ENCODE measurements at regions not wholly inside any gene's neighbourhood (a gene's known extent, or its start where the extent isn't known, plus 50 kb on each side); places are given as distances from the start of the nearest gene placed in this dataset.

GRCh38 chr12:102638777-102639176 lies 158.4 kb upstream of the IGF1 start:
- Histone ChIP-seq H3K9me1 (replicated peaks; ENCODE audit: control insufficient read depth, extremely low read depth, insufficient read depth, low read length) (no peaks in the 10 kb centered on the region), H3K9ac (replicated peaks; ENCODE audit: extremely low read depth, insufficient read depth, low read length) (no peak overlapping the region), H3K27ac (ENCODE audit: insufficient read depth, low read depth, low read length) (no peak overlapping the region), H4K20me1 (replicated peaks; ENCODE audit: control insufficient read depth, extremely low read depth, insufficient read depth, low read length) (no peaks in the 10 kb centered on the region), H2AFZ (ENCODE audit: low read depth, low read length) (no peak overlapping the region), H3K27me3 (ENCODE audit: control insufficient read depth in 2 of 2, insufficient read depth in 2 of 2, low read length in 2 of 2) (no peaks in the 10 kb centered on the region), H3K79me2 (ENCODE audit: control insufficient read depth, insufficient read depth, low read length) (no peaks in the 10 kb centered on the region), H3K4me2 (ENCODE audit: insufficient read depth, low read length) (no peak overlapping the region), H3K9me3 (replicated peaks; ENCODE audit: control insufficient read depth, insufficient read depth, low read length) (no peaks in the 10 kb centered on the region), H3K36me3 (ENCODE audit: control insufficient read depth in 2 of 2, extremely low read depth in 1 of 2, insufficient read depth in 2 of 2, low read length in 2 of 2) (no peaks in the 10 kb centered on the region), H3K4me1 (ENCODE audit: control insufficient read depth, extremely low read depth, insufficient read depth, low read length) (no peaks in the 10 kb centered on the region), H3K4me3 (replicated peaks in 1 of 3; ENCODE audit: insufficient read depth in 1 of 3, low read depth in 1 of 3, low read length in 3 of 3) (no peak overlapping the region)
- ChIA-PET CTCF (no interaction called here), POLR2A (no interaction called here)
- no peak for FAIRE-seq
- dilution Hi-C loops (cut with MboI; ENCODE audit: extremely low pct_ligation_motif_present, low sequenced_read_pairs) = no loop called here
- no peak for TF ChIP-seq POLR2A (IDR thresholded peaks at IDR 0.05; ENCODE audit: low read depth, low read length)
- no peak for TF ChIP-seq CTCF (IDR thresholded peaks at IDR 0.05; ENCODE audit: extremely low read depth in 1 of 2, insufficient read depth in 1 of 2, low read depth in 1 of 2, low read length in 2 of 2)
- TF ChIP-seq GATA2 (IDR thresholded peaks at IDR 0.05; ENCODE audit: insufficient read depth, insufficient read length, low read depth, low read length) = no peak
- no peak for TF ChIP-seq FOS (IDR thresholded peaks at IDR 0.05; ENCODE audit: borderline replicate concordance, insufficient read depth, low read length)
- no peak for TF ChIP-seq JUN (IDR thresholded peaks at IDR 0.05; ENCODE audit: borderline replicate concordance, insufficient read depth, insufficient read length, low read depth)
- no peak for TF ChIP-seq MAX (IDR thresholded peaks at IDR 0.05; ENCODE audit: insufficient read depth, insufficient read length)
- no peak for TF ChIP-seq POLR2AphosphoS5 (IDR thresholded peaks at IDR 0.05; ENCODE audit: insufficient read depth, low read depth, low read length)
- no peak for TF ChIP-seq EZH2 (IDR thresholded peaks at IDR 0.05; ENCODE audit: borderline replicate concordance, low read depth, low read length, severe bottlenecking)
- TF ChIP-seq MYC (IDR thresholded peaks at IDR 0.05; ENCODE audit: low read depth, low read length) = no peak
- no TSS peak for BruUV-seq (replicated peaks)
- intact Hi-C loops (cut with micrococcal nuclease) = no loop called here
- DNase-seq (ENCODE audit: low read depth, low spot score) = no peak

All from endothelial cell of umbilical vein (primary cell).